Amniotic epithelial cell (primary cell): ENCODE measurements at regions not wholly inside any gene's neighbourhood (a gene's known extent, or its start where the extent isn't known, plus 50 kb on each side); places are given as distances from the start of the nearest gene placed in this dataset.

Experiments used
- DNase-seq: peaks from one replicate; pipeline ENCODE4 v3.0.0-alpha.2; 2010; ENCODE audit warnings: low read depth

DNA sequence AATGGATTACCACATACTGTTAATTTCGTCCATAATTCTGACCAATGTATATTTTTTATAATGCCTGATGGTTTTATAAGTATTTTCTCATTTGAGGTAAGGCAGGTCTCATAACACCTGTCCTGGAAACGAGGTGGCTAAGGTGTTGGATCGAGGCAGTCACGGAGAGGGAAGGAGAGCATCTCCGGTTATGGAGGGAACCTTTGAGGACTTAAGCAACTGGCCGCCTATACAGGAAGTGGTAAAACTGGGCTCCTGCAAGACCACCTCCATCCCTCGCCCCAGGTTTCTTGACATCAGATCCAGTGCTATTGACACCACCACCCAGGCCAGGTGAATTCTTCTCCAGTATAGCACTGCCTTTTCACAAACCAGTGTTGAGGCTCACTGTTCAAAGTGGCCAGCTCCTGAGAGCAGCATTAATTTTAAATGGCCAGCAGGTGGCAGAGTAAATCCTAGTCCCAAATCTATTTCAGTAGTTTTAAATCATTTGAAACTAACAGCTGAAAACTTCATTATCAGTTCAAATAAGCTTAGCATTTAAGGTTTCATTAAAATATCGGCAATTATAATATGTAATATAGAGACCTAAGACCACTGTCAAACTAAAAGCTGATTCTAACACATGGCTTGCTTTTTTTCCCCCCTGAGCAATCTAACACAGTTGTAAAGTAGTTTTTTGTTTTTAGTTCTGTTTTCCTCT, 100.8 kb downstream of the PPM1A start:
- peak; percentile 34 for DNase-seq

DNA sequence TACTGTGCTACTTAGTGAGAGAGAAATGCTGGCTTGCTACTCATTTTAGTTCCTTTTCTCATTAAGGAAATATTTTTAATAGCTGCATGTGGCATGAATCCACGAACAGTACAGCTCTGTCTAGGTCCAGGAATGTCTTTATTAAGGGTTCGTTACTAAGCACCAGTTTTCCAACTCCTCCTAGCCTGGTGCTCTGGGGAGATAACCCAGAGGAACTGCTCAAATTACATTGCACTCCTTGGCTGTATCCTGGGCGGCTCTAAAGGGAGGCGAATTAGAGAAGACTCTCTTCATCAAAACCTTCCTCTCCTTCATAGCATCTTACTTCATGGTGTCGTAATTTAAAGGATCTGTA, 101.3 kb downstream of the PPM1A start:
- DNase-seq, result no peak

DNA sequence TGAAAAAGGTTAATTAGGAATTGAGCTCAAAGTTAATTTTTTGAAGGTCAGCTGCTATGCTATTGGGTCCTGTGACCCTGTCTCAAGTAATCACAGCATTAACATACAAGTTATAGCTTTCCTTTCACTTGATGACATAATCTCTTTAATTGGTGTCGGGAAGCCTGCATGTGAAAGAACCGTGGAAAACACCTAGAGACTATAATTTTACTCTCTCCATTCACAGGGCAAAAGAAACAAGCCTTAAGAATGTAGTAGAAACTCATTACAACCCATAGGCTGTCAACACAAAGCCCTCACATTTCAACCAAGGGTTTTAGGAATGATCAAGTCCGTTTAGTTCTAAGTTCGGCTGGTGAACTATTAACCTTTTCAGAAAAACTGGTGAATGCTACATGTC, 104.4 kb downstream of the PPM1A start:
- DNase-seq, result no peak

DNA sequence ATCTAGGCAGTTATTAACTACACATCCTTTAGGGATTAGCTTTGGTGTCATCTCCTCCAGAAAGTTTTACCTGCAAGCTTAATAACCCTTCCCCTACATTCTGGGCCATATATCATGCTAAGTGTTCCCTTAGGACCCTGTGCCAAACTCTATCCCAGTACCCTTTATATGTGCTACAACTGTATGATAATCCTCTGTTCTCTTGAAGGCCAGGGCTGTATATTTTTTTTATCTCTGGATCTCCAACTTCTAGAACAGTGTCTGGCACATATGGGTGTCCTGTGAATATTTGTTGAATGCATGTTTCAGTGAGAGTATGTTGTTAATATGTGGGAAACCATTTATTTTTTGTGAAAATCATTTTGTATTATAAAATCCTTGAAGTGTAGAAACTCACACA, 106.7 kb downstream of the PPM1A start:
- no peak for DNase-seq

DNA sequence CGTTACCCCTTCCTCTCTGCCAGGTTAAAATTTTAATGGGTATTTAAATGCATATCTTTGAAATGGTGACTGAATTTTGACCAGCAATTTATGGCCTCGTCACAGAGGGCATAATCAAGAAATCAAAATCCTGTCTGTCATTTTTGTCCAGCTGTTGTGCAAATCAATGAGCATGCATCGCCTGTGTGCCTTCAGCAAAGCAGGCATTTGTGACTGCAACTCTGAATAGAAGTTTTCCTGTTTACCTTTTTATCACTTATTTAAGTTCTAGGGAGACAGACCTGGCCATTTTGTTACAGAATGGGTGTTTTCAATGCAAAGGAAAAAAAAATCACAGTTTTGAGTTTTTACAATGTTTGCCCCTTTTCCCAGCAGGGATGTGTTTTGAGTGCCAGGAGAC, 107.4 kb downstream of the PPM1A start:
- DNase-seq, result no peak

DNA sequence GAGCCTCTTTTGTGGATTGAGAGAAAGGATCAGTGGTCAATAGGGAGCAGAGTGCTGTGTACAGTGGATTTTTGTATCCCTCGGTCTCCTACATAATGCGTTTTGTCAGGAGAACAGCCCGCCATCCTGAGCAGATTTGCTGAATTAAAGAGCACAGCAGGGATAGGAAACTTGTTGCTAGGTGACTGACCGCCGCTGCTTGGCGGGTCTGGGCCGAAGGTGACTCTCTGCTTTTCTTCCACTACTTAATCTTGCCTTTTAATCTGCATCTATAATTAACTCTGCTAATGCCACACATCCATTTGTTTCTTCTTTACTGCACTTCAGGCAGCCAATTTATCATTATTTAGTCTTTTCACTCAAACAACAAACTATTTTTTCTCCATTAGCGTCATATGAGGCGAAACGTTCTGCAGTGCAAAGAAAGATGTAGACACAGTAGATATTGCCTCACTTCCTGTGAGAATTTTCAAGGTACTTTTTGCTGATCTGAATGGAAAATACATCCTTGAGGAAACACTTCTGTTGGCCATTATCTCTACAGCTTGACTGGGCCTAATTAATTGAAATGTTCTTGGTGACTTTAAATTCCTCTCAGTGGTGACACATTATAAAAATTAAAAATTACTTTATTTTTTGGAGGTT, 108.0 kb downstream of the PPM1A start:
- DNase-seq, result no peak

DNA sequence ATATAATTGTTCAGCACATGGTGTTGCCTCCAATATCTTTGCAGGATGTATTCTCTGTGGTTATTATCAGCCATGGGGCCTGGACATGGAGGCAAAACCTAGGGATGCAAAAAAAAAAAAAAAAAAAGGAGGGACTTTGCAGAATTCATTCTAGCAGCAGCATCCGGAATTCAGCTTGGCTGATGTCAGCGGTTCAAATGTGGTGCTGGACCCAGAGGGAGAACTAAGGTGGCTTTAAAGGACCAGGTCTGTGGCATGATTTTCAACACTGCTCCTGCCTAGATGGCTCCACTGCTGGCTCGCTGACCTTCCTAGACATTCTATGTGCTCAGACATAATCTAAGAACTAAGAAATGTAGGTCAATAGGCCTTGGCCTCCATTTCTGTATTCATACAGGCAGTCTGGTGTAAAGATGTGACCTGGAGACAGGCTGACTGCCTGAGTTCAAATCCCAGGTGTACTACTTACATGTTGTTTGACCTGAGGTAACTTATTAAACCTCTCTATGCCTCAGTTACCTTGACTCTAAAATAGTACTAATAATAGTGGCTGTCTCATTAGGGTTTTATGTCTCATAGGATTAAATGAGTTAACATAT, 108.6 kb downstream of the PPM1A start:
- no peak for DNase-seq

DNA sequence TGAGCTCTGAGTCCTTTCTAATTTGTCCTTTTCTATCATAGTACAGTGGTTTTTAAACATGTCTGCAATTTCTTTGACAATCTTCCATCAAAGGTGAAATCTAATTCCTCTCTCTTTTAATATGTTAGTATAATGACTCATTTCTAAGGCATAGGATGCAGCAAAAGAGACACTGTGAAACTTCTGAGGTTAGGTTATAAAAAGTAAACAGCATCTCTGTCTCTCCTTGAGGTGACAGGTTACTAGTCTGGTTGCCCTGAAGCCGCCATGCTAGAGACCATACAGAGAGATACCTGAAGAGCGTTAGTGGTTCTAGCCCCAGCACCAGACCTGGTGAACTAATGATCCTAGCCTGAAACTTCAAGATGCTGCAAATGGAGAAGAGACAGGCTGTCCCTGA, 114.3 kb downstream of the PPM1A start:
- DNase-seq, result no peak

DNA sequence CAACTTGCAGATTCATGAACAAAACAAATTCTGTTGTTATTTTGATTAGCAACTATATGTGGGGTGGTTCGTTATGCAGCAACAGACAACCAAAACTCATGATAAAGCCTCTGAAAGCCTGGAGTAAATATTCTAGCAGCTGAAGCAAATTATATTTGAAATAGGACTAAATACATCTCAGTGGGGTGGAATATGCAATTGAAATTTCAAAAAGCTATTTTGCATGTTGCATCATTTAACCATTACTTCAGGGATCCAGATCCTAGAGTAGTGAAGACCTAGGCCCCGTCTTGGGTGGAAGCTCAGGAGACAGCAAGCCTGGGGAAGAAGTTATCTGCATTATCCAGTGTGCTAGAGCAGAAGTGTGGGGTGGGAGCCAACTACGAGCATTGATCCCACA, 114.7 kb downstream of the PPM1A start:
- DNase-seq, result no peak

DNA sequence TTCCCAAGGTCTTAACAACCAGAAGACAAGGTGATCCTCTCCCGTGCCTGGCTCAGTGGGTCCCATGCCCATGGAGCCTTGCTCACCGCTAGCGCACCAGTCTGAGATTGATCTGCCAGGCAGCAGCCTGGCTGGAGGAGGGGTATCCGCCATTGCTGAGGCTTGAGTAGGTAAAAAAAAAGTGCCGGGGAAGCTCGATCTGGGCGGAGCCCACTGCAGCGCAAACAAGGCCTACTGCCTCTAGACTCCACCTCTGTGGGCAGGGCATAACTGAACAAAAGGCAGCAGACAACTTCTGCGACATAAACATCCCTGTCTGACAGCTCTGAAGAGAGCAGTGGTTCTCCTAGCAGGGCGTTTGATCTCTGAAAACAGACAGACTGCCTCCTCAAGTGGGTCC, 104.0 kb downstream of the C14orf39 start:
- no peak for DNase-seq
